ENCODE measurements at regions not wholly inside any gene's neighbourhood (a gene's known extent, or its start where the extent isn't known, plus 50 kb on each side); places are given as distances from the start of the nearest gene placed in this dataset.
A peak's percentile ranks its signal among the peaks of the same experiment; 100 is the strongest.

- peaks cover 8% of the 10 kb centered on the region for H3K4me1 Mint-ChIP-seq
Observed at GRCh38 chr5:124655251-124655917, 91.1 kb downstream of the ZNF608 start.

GRCh38 chr5:124654418-124654817, 92.0 kb downstream of the ZNF608 start:
- H3K27ac Mint-ChIP-seq = no peak overlapping the region
- H3K9me3 Mint-ChIP-seq = no peaks in the 10 kb centered on the region
- H3K4me1 Mint-ChIP-seq = peaks cover 17% of the 10 kb centered on the region

More at GRCh38 chr5:124655251-124655917, 91.1 kb downstream of the ZNF608 start:
- H3K36me3 Mint-ChIP-seq = no peaks in the 10 kb centered on the region
- no peaks in the 10 kb centered on the region for H3K9me3 Mint-ChIP-seq
- no peak overlapping the region for H3K4me3 Mint-ChIP-seq
- H3K27ac Mint-ChIP-seq = no peak overlapping the region
- H3K27me3 Mint-ChIP-seq = peaks cover 13% of the 10 kb centered on the region

GRCh38 chr5:124653666-124654065, 92.8 kb downstream of the ZNF608 start:
- H3K27ac Mint-ChIP-seq = no peak overlapping the region
- H3K36me3 Mint-ChIP-seq = no peaks in the 10 kb centered on the region
- no peaks in the 10 kb centered on the region for H3K9me3 Mint-ChIP-seq
- peaks cover 13% of the 10 kb centered on the region for H3K27me3 Mint-ChIP-seq
- peaks cover 22% of the 10 kb centered on the region for H3K4me1 Mint-ChIP-seq
- no peak overlapping the region for H3K4me3 Mint-ChIP-seq

More at GRCh38 chr5:124654418-124654817, 92.0 kb downstream of the ZNF608 start:
- Mint-ChIP-seq H3K4me3 (no peak overlapping the region), H3K36me3 (no peaks in the 10 kb centered on the region), H3K27me3 (peaks cover 15% of the 10 kb centered on the region)

GRCh38 chr5:124652892-124653441, 93.5 kb downstream of the ZNF608 start:
- peaks cover 13% of the 10 kb centered on the region for H3K27me3 Mint-ChIP-seq
- H3K4me3 Mint-ChIP-seq = no peak overlapping the region
- H3K27ac Mint-ChIP-seq = no peak overlapping the region

GRCh38 chr5:124652514-124652819, 94.0 kb downstream of the ZNF608 start:
- peaks cover 25% of the 10 kb centered on the region for H3K4me1 Mint-ChIP-seq
- H3K9me3 Mint-ChIP-seq = no peaks in the 10 kb centered on the region
- no peak overlapping the region for H3K4me3 Mint-ChIP-seq
- H3K27ac Mint-ChIP-seq = no peak overlapping the region
- H3K27me3 Mint-ChIP-seq = peaks cover 15% of the 10 kb centered on the region
- no peaks in the 10 kb centered on the region for H3K36me3 Mint-ChIP-seq

More at GRCh38 chr5:124652892-124653441, 93.5 kb downstream of the ZNF608 start:
- H3K4me1 Mint-ChIP-seq = peaks cover 22% of the 10 kb centered on the region
- no peaks in the 10 kb centered on the region for H3K36me3 Mint-ChIP-seq
- H3K9me3 Mint-ChIP-seq = no peaks in the 10 kb centered on the region

GRCh38 chr5:124651663-124652513, 94.6 kb downstream of the ZNF608 start:
- Mint-ChIP-seq H3K4me3 (no peak overlapping the region), H3K27ac (no peak overlapping the region), H3K4me1 (peaks cover 25% of the 10 kb centered on the region), H3K36me3 (no peaks in the 10 kb centered on the region), H3K27me3 (peaks cover 15% of the 10 kb centered on the region), H3K9me3 (no peaks in the 10 kb centered on the region)

- Mint-ChIP-seq H3K4me3 (no peak overlapping the region), H3K9me3 (no peaks in the 10 kb centered on the region), H3K4me1 (peaks cover 25% of the 10 kb centered on the region), H3K36me3 (no peaks in the 10 kb centered on the region), H3K27me3 (peaks cover 17% of the 10 kb centered on the region), H3K27ac (no peak overlapping the region)
Observed at GRCh38 chr5:124650951-124651662, 95.3 kb downstream of the ZNF608 start.

GRCh38 chr5:124650147-124650561, 96.3 kb downstream of the ZNF608 start:
- Mint-ChIP-seq H3K9me3 (no peaks in the 10 kb centered on the region), H3K27ac (no peak overlapping the region), H3K4me1 (peaks cover 25% of the 10 kb centered on the region), H3K36me3 (no peaks in the 10 kb centered on the region), H3K4me3 (no peak overlapping the region), H3K27me3 (peaks cover 17% of the 10 kb centered on the region)

- peak overlapping the region; percentile 55 for H3K27ac Mint-ChIP-seq
- H3K4me1 Mint-ChIP-seq = peaks cover 25% of the 10 kb centered on the region
- H3K4me3 Mint-ChIP-seq = no peak overlapping the region
- peaks cover 17% of the 10 kb centered on the region for H3K27me3 Mint-ChIP-seq
- no peaks in the 10 kb centered on the region for H3K36me3 Mint-ChIP-seq
- no peaks in the 10 kb centered on the region for H3K9me3 Mint-ChIP-seq
Observed at GRCh38 chr5:124649491-124650146, 96.8 kb downstream of the ZNF608 start.

- peaks cover 20% of the 10 kb centered on the region for H3K27me3 Mint-ChIP-seq
- H3K27ac Mint-ChIP-seq = no peak overlapping the region
- peaks cover 25% of the 10 kb centered on the region for H3K4me1 Mint-ChIP-seq
- no peak overlapping the region for H3K4me3 Mint-ChIP-seq
- H3K36me3 Mint-ChIP-seq = no peaks in the 10 kb centered on the region
- H3K9me3 Mint-ChIP-seq = no peaks in the 10 kb centered on the region
Observed at GRCh38 chr5:124648902-124649467, 97.5 kb downstream of the ZNF608 start.

- no peak overlapping the region for H3K4me3 Mint-ChIP-seq
- H3K27me3 Mint-ChIP-seq = peaks cover 14% of the 10 kb centered on the region
- H3K4me1 Mint-ChIP-seq = peaks cover 24% of the 10 kb centered on the region
- no peaks in the 10 kb centered on the region for H3K36me3 Mint-ChIP-seq
- H3K27ac Mint-ChIP-seq = no peak overlapping the region
- H3K9me3 Mint-ChIP-seq = no peaks in the 10 kb centered on the region
Observed at GRCh38 chr5:124647352-124647751, 99.1 kb downstream of the ZNF608 start.

- Mint-ChIP-seq H3K27me3 (peaks cover 18% of the 10 kb centered on the region), H3K4me3 (no peak overlapping the region), H3K9me3 (no peaks in the 10 kb centered on the region), H3K36me3 (no peaks in the 10 kb centered on the region), H3K4me1 (peaks cover 18% of the 10 kb centered on the region), H3K27ac (no peak overlapping the region)
Observed at GRCh38 chr5:124645396-124645795, 101.0 kb downstream of the ZNF608 start.

GRCh38 chr5:124644582-124644981, 101.9 kb downstream of the ZNF608 start:
- H3K9me3 Mint-ChIP-seq = no peaks in the 10 kb centered on the region
- peaks cover 10% of the 10 kb centered on the region for H3K4me1 Mint-ChIP-seq
- no peak overlapping the region for H3K27ac Mint-ChIP-seq
- no peak overlapping the region for H3K4me3 Mint-ChIP-seq
- peaks cover 17% of the 10 kb centered on the region for H3K27me3 Mint-ChIP-seq
- H3K36me3 Mint-ChIP-seq = no peaks in the 10 kb centered on the region

GRCh38 chr5:124644138-124644537, 102.3 kb downstream of the ZNF608 start:
- H3K36me3 Mint-ChIP-seq = no peaks in the 10 kb centered on the region
- H3K4me1 Mint-ChIP-seq = peaks cover 6% of the 10 kb centered on the region
- peaks cover 17% of the 10 kb centered on the region for H3K27me3 Mint-ChIP-seq
- H3K4me3 Mint-ChIP-seq = no peak overlapping the region
- H3K9me3 Mint-ChIP-seq = no peaks in the 10 kb centered on the region
- H3K27ac Mint-ChIP-seq = no peak overlapping the region

- Mint-ChIP-seq H3K4me3 (no peak overlapping the region), H3K4me1 (peaks cover 3% of the 10 kb centered on the region), H3K27ac (peak overlapping the region; percentile 4), H3K36me3 (no peaks in the 10 kb centered on the region), H3K27me3 (peaks cover 17% of the 10 kb centered on the region), H3K9me3 (no peaks in the 10 kb centered on the region)
Observed at GRCh38 chr5:124643336-124643735, 103.1 kb downstream of the ZNF608 start.

All from activated naive CD4-positive, alpha-beta T cell treated with anti-CD3 and anti-CD28 coated beads, Interleukin-2, amount 50 U/mL, for 24 hours (primary cell).